ENCODE measurements at regions not wholly inside any gene's neighbourhood (a gene's known extent, or its start where the extent isn't known, plus 50 kb on each side); places are given as distances from the start of the nearest gene placed in this dataset.

- no peak overlapping the region for H3K9ac ChIP-seq (ENCODE audit: insufficient read depth in 1 of 2, low read length in 2 of 2)
- DNase-seq (no peak), ATAC-seq (ENCODE audit: insufficient read depth, low FRiP score) (no peak)
- H3K4me3 ChIP-seq: no peak overlapping the region
- WGBS, 2 donors: 81 to 84% methylated on average over 6 of the region's 6 CpGs
- H3K4me1 ChIP-seq (ENCODE audit: control insufficient read depth in 5 of 5, insufficient read depth in 5 of 5, low read length in 5 of 5): no peaks in the 10 kb centered on the region
- TF ChIP-seq CTCF (IDR thresholded peaks at IDR 0.05; ENCODE audit: control extremely low read depth, extremely low read depth): no peak
- H3K27ac ChIP-seq (ENCODE audit: low read depth in 1 of 2, low read length in 1 of 2): no peak overlapping the region
- no peaks in the 10 kb centered on the region for H3K27me3 ChIP-seq (ENCODE audit: control insufficient read depth in 3 of 3, insufficient read depth in 3 of 3, low read length in 2 of 3)
- peaks cover 0 to 2% (median 0%) of the 10 kb centered on the region in 4 donors for H3K9me3 ChIP-seq (ENCODE audit: control insufficient read depth in 4 of 4, insufficient read depth in 3 of 4, low read length in 3 of 4)
- no peaks in the 10 kb centered on the region for H3K36me3 ChIP-seq (ENCODE audit: control insufficient read depth in 4 of 4, insufficient read depth in 4 of 4, low read length in 4 of 4)
These were observed 89.4 kb upstream of the ASB18 start for GRCh38 chr2:236353594-236353942.

GRCh38 chr2:236354056-236354940, 90.1 kb upstream of the ASB18 start:
- Histone ChIP-seq H3K27ac (ENCODE audit: low read depth in 1 of 2, low read length in 1 of 2) (no peak overlapping the region), H3K4me1 (ENCODE audit: control insufficient read depth in 5 of 5, insufficient read depth in 5 of 5, low read length in 5 of 5) (no peaks in the 10 kb centered on the region), H3K36me3 (ENCODE audit: control insufficient read depth in 4 of 4, insufficient read depth in 4 of 4, low read length in 4 of 4) (no peaks in the 10 kb centered on the region), H3K4me3 (no peak overlapping the region), H3K27me3 (ENCODE audit: control insufficient read depth in 3 of 3, insufficient read depth in 3 of 3, low read length in 2 of 3) (no peaks in the 10 kb centered on the region), H3K9ac (ENCODE audit: insufficient read depth in 1 of 2, low read length in 2 of 2) (no peak overlapping the region), H3K9me3 (ENCODE audit: control insufficient read depth in 4 of 4, insufficient read depth in 3 of 4, low read length in 3 of 4) (peaks cover 0 to 2% (median 0%) of the 10 kb centered on the region in 4 donors)
- TF ChIP-seq CTCF (IDR thresholded peaks at IDR 0.05; ENCODE audit: control extremely low read depth, extremely low read depth): no peak
- WGBS, 2 donors: 89 to 93% methylated on average over 15 of the region's 15 CpGs
- DNase-seq: no peak
- ATAC-seq (ENCODE audit: insufficient read depth, low FRiP score): no peak

GRCh38 chr2:236354973-236355595, 90.9 kb upstream of the ASB18 start:
- no peak for DNase-seq
- Histone ChIP-seq H3K9me3 (ENCODE audit: control insufficient read depth in 4 of 4, insufficient read depth in 3 of 4, low read length in 3 of 4) (peaks cover 0 to 2% (median 0%) of the 10 kb centered on the region in 4 donors), H3K27me3 (ENCODE audit: control insufficient read depth in 3 of 3, insufficient read depth in 3 of 3, low read length in 2 of 3) (no peaks in the 10 kb centered on the region), H3K9ac (ENCODE audit: insufficient read depth in 1 of 2, low read length in 2 of 2) (no peak overlapping the region), H3K27ac (ENCODE audit: low read depth in 1 of 2, low read length in 1 of 2) (no peak overlapping the region), H3K4me1 (ENCODE audit: control insufficient read depth in 5 of 5, insufficient read depth in 5 of 5, low read length in 5 of 5) (no peaks in the 10 kb centered on the region), H3K4me3 (no peak overlapping the region), H3K36me3 (ENCODE audit: control insufficient read depth in 4 of 4, insufficient read depth in 4 of 4, low read length in 4 of 4) (no peaks in the 10 kb centered on the region)
- WGBS, 2 donors: 89 to 91% methylated on average over 21 of the region's 21 CpGs
- no peak for TF ChIP-seq CTCF (IDR thresholded peaks at IDR 0.05; ENCODE audit: control extremely low read depth, extremely low read depth)
- ATAC-seq (ENCODE audit: insufficient read depth, low FRiP score): no peak

Data from lung (tissue), 11 donors.